Activated naive CD4-positive, alpha-beta T cell (primary cell): ENCODE measurements at regions not wholly inside any gene's neighbourhood (a gene's known extent, or its start where the extent isn't known, plus 50 kb on each side); places are given as distances from the start of the nearest gene placed in this dataset.

ENCODE experiments used
- DNase-seq, 4 experiments: peaks; one replicate each; lab custom pipeline; 2025; lab: John Stamatoyannopoulos, UW

DNA sequence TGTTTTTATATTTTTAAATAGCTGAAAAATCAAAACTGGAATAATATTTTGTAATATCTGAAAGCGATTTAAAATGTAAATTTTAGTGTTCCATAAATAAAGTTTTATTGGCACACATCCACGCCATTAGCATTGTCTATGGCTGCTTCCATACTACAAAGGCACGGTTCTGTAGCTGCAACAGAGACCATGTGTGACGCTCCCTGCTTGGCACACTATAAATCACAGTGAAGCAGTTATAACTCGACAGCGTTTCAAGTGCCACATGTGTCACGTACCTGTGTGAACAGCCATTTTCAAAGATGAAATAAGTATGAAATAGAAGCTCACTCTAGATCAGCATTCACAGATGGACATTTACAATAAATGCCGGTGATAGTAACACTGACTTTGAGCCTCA is 810.1 kb upstream of the WWC1 start:
- DNase-seq, result no peak

DNA sequence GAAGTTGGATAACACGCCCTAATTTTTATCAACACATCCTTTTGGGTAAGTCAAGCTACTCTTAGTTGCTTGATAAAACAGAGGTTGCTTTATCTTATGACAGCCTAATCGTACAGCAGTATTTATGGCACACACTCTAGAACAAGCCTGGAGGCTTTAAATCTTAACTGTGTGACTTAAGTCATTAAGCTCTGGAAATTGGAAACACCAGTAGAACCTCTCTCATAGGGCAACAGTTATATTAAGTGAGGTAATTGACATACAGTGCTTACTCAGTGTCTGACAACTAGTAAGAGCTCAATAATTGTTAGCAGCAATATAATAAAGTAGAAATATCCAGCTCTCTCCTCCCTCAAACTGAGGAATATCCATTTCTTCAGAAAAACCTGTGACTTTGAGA is 808.9 kb upstream of the WWC1 start:
- DNase-seq, result no peak

DNA sequence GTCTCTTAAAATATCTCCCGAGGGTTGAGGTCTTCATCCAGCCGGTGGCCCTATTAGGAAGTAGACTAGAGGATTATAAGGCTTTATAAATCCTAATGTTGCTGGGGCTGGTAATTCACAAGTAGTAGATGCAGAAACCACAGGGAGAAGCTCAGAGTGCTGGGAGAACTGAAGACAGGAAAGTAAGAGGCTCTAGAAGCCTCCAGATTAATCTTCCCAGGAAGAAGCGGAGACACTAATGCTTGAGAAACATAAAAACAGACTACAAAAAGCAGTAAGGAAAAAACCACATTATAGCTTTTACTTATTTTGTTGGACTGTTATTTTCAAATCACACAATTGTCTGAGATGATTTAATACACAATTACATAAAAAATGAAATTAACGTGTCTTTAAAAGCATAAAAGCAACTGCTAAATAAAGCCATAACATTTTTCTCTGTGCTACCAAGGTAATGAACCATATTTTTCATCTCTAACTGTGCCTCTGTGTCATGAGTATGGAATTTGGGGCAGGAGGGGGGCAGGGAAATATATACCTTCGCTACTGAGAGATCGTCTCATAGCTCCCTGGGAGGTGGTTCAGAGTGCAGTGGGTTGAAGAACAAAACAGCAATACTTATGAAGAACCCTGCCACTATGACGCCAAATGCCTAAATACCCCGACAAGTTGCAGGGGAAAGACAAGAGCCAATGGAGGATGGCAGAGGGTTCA is 806.2 kb upstream of the WWC1 start:
- no peak for DNase-seq

DNA sequence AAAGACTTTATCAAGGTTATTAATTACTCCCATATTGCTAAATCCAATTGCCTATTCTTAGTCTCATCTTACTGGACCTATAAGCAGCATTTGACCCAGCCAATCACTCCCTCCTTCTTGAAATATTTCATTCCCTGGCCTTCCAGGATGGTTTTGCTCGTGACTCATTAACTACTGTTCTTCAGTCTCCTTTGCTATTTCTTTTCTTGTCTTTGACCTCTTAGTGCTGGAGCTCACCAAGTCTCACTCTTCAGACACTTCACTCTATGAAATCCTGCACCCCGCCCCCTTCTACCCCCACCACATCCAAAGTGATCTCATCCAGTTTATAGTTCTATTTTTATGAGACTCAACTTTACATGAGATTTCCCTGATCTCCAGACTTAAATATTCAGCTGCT is 803.1 kb upstream of the WWC1 start:
- no peak for DNase-seq

DNA sequence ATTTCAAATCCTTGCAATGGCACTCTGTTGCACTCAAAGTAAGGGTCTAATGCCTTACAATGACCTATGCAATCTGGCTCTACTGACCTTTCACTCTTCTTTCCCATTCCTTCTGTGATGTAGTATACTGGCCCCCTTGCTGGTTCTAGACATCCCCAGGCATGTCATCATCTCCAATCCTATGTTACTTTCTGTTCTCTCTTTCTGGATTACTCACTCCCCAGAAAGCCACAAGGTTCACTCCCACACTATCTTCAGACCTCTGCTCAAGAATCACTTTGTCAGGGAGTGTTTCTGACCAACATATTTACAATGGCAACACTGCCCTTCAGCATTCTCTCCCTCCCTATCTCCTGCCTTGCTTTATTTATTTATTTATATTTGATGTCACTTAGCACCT is 802.2 kb upstream of the WWC1 start:
- DNase-seq, result no peak

DNA sequence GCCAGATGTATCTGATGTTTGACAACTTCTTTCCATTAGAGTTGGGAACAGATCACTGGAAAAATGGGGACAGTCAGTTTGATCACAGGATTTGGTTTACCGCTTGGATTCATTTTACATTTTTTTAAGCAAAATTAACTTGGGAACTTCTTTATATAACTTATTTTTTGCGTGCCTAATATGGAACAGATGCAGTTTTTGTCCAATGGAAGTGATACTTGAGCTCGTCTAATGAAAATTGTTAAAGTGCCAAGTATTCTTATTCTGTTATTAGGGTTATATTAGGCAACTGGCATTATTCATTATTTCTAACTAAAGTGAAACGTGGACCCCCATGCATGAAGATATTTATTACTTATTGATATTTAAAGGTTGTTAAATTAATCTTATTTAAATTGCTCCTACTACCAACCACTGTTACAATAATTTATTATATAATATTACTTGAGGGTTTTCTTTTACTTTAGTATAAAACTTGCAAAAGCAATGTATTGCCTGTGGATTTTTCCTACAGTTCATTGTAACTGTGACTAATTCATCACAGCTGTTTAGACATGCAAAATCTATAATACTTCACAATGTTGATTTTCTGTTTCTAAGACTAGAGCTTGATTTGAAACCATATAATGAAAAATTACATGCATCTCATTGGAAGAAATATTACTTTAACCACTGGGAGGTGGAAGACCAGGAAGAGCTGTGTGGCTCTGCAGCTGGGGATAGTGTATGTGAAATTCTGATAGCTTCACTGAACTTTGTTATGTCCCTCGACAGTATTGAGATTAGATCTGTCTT is 787.3 kb upstream of the WWC1 start:
- DNase-seq, result no peak

DNA sequence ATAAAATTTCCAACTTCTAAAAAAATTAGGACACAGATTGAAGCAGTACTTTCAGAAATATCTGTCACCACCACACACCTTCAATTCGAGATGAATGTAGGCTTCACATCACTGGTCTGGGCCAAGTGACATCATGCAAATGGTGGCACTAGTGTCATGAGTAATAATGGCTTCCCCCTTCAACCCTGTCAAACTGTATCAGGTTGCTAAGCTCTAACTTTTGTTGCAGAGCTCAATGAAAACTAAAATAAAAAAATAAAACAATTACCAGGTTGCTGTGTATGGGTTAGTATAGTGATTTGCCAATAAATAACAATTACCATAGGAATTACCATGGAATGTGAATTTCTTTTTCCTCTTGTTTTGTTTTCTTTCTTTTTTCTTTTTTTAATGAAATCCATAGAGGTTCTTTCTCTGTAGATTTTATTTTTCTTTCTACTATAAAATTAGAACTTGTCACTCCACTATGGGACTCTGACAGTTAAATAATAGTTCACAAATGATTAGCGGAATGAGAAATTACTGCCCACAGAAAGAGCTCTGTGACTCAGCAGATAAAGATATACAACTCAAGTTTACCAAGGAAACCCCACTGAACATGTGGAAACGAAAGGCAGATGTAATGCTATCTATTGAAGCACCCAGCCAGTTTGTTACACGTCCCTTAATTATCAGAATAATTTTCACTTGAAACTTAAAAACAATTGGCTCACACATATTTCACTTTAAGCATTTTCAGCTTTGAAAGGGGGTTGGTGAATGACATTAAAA is 783.8 kb upstream of the WWC1 start:
- no peak for DNase-seq

DNA sequence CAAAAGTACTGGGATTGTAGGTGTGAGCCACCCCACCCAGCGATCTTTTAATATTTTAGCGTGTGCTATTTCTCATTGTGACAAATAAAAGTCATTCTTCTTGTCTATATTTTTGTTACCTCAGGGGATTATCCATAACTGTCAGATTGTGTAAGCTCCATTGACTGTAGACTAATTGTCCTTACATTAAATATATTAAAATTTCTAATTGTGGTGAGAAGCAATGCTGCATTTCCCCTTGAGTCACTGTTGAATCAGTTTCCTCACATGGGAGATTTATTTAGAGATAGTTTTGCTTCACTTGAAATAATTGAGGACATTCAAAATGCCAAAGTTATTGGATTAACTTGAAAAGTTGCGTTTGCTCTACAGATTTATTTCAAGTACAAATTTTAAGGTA is 782.4 kb upstream of the WWC1 start:
- no peak for DNase-seq

DNA sequence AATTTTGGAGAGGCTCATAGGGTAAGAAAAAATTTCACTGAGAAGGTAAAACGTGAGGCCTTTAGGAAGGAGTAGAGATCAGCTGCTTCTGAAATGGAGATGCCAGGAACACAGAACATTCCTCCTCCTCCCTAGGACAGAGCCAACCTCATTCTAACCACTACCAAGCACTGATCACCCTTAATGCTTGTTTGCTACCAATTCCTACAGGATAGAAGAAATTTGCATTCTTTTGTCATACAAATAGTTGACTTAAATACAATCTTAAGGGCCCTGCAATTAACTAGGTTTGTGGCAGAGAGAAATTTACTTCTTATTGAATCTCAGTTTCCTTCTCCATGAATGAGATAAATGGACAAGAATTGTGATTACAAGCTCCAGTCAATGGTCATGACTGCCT is 780.2 kb upstream of the WWC1 start:
- no peak for DNase-seq

DNA sequence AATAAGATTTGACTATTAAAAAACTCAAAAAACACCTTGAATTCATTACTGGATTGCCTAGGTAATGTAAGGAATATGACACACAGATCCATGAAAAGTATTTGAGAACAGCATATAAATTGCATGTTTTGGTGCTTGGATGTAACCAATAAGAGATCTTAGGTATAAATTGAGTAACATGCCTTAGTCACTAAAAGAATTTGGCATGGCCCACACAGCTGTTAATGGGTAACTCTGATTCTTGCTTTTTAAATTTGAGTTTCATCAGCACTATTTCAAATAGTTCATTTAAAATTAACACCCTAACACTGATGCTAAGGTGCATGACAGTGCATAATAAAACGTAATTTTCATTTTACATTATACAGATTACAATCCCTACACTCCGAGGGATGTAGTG is 779.3 kb upstream of the WWC1 start:
- DNase-seq, result no peak

DNA sequence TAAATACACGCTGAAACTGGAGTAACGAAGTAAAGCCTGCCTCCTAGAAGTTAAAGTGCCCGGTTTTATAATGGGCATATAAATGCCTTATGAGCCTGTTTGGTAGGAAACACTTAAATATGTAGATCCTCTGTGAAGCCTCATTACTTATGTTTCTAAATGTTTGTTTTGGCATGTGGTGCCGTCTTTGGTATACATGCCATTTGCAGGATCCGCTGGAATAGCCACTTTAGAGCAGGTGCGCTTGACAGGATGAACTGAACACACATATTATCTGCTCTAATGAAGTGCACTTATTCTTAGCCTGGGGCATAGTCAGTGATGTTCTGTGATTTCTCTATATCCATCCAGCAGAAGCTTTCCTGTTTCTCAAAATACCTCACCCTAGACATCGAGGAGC is 778.1 kb upstream of the WWC1 start:
- DNase-seq, result no peak

DNA sequence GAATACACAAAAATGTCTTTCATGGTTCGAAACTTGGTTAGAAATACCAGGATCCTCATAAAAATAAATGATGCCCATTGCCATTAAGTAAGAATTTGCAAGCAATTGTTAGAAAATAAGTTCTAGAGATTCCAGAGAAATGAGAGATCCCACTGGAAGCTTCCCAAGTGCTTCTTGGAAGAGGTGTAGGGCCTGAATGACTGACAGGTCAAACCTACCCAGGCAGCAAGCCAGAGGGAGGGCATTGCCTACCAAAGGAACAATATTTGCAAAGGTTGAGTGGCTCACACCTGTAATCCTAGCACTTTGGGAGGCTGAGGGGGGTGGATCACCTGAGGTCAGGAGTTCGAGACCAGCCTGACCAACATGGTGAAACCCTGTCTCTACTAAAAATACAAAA is 777.0 kb upstream of the WWC1 start:
- DNase-seq, result no peak

DNA sequence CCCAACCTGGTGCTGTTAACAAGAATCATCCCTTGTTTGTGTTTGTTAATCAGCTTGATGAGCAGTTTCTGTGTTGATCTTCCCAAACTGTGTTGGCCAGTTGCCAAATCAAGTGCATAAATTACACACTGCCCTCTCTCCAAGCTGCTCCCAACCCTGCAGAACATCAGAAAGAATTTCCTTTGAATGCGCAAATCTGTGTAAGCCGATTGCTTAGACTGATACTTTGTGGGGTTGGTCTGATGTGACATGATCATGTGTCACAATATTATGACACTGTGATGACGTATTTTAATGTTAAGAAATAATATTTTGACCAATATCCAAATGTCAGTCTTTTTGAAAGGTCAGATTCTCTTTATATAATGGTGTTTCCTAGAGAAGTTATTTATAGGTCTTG is 766.4 kb upstream of the WWC1 start:
- DNase-seq, result no peak

DNA sequence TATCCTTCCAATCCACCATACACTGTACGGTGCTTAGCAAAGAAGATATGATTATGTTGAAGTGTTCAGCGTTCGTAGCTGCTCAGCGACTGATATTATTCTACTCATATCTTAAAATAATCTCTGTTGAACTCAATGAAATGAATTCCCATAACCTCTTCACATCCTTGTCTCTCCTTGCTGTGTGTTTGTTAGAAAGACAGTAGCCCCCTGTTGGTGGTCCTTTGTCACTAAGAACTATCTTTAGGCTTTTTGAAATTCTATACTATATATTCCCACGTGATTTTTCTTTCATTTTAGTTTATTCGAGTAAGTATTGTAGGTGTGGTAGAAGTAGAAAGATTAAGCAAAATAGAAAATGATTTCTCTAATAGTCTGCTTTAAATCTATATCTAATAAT is 762.8 kb upstream of the WWC1 start:
- DNase-seq, result no peak

DNA sequence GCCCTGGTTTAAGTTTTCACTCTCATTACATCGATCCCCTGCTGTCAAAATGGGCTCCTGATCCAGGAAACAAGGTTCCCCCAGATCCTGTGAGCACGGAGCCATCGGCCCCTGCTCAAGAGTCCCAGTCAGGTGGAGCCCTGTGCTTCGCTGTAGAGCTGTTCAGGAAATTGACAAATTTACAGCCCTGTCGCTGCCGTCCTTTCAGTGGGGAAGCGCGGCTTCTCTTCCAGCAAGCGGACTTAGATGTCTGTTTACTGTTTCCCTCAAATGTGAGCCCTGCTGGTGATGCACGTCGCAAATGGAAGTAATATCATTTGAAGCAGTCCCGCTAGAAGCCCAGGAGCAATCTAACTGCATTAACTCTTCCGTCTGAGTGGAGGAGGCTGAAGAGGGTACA is 760.9 kb upstream of the WWC1 start:
- DNase-seq, result no peak

DNA sequence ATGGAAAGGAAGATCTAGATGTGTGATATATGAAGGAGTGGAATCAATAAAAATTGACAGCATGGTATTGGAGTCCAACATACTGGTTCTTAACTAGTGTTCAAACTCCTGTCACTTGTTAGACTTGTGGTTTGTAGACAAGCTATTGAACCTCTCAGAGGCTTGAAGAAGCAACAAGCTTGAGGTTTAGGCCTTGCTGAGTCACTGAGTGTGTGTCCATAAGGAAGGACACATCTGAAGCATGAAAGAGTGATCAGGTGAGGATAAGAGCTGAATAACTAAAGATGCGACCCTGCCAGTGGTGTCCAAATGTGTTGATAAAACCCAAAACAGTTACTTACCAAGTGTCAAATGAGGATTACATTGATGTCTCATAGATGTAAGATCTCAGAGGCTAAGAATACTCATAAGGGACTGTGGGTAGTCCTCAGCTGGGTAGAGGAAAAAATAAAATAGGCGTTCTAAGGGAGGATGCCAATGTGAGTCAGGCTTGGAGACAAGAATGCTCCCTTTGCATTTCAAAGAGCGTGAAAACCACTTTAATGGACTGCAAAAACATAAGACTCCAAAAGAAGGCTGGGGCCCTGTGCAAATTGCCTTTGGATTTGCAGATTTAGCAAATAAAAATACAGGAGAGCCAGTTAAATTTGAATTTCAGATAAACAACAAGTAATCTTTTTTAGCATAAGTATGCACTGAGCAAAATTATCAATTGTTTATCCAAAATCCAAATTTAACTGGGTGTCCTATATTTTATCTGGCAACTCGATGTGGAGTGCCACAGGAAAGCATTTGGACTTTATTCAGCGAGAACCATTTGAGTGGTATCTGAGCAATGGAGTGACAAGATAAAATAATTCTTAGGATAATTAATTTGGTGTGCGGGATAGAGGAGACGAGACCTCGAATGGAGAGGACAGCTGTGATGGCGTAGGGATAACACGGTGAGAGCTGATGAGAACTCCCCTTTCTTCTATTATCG is 757.3 kb upstream of the WWC1 start:
- DNase-seq, result no peak

DNA sequence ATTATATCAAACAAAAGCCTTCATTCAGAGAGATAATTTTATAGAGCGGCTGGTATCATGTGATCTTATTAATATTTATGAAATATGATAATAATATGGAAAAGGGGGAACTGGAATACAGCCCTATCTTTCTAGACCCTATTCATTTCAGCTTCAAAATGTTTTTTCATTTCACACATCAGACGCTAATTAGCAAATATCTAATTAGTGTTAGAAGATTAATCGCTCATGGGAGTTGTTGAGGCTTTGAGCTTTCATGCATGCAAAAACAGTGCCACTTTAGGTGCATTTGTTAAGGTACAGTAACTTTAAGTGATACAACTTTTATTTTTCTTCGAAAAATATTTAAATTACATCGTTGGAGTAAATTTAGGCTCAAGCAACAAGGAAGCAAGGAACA is 751.7 kb upstream of the WWC1 start:
- DNase-seq, result no peak

DNA sequence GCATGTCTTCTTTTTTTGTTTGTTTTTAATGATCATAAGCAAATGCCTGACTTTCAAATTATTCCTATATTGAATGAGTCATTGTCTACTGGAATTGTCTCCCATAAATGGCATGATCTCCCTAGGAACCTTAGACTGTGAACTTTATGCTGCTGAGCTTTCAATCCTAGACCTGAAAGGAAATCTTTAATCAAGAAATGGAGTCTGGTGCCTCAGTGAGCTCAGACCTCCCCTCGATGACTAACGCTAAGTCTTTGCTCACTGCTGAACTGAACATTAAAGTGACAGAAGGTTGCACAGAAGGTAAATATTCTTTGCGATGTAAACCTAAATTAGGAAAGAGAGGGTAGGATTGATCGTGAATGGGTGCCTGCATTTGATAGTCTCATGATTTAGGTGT is 745.2 kb upstream of the WWC1 start:
- DNase-seq, result no peak

DNA sequence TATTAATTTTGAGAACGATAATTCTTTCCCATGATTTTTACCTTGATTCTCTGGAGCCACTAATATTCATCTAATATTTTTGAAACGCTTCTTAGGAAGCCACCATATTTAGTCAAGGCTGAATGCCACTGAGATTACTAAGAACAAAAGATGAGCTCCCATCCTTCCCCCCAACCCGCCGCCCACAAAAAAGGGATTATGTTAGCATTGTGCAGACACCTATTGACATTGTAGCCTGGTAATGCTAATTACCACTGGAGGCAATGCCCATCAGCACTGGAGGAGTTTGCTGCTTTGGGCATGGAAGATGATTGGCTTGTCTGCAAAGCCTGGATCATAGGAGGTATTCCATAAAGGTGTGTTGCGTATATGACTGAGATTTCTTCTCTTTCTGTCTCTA is 739.1 kb upstream of the WWC1 start:
- DNase-seq, result no peak

DNA sequence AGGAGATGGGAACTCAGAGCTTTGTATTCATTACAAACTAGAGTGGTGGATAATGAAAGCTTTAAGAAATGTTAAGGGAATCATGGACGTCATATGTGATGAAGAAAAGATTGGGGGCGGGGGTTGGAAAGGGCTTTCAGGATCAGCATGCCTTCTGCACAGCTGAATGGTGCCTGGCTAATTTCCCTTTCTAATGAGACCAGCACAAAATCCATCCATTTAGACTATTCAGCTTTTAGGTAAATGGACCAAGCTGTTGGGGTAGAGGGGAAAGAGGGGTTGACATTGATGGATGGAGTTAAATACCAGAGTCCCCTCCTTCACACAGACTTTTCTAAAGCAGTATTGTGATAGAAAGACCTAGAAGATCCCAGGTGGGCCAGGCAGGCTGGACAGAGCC is 737.9 kb upstream of the WWC1 start:
- no peak for DNase-seq

DNA sequence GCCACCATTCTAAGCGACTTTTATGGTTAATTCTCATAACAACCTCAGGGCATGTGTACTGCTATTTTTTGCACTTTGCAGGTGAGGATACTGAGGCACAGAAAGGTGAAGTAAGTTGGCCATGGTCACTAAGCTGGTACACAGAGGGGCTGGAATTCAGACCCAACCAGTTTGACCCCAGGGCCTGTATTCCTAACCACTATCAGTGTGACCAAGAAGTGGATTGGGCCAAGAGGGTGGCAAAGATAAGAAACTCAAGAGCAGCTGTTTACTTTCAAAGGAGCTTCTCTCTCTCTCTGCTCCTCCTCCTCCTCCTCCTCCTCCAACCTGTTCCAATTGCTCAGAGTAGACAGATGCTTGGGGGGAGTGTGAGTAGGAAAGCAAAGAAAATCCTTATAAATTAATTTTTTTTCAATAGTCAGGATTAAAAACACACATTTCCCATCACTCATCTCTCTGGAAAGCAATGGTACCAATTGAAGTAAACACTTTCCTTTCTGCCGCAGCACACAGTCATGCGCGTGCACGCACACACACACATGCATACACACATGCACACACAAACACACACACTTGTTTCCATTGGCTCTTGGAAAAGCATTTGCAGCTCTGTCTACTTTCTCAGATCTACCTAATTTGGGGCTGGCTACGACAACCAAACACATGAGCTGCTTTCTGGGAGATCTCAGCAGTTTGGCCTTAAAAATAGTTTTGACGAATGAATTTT is 736.7 kb upstream of the WWC1 start:
- DNase-seq, result no peak
